GM10248 (cell line): ENCODE measurements at regions not wholly inside any gene's neighbourhood (a gene's known extent, or its start where the extent isn't known, plus 50 kb on each side); places are given as distances from the start of the nearest gene placed in this dataset.
"Not testable (repeated sequence)": the region's sequence is repeated elsewhere in the genome, so short reads cannot be mapped to it uniquely, and the experiment has no call there.

Source experiments
- CTCF ChIA-PET: fragments of 300-600 bp; sonication (Branson Sonifier 250); formaldehyde crosslinking; extraction: SDS; loops from one replicate; lab custom pipeline; 2021; ENCODE audit warnings: antibody characterized with exemption; lab: Yijun Ruan, JAX
- POLR2A ChIA-PET: fragments of 350-650 bp; sonication (Branson Sonifier 250); formaldehyde crosslinking; extraction: SDS; loops from one replicate; lab custom pipeline; 2020; ENCODE audit warnings: antibody characterized with exemption; lab: Yijun Ruan, JAX
- DNase-seq: peaks from one replicate; pipeline ENCODE4 v3.0.0; 2012; ENCODE audit errors: extremely low spot score
- TF ChIP-seq, protein P1 (sequence below): IDR thresholded peaks from 2 replicates; pipeline ENCODE4 v1.5.1; 2012; ENCODE audit warnings: mild to moderate bottlenecking, low read depth; ENCODE audit errors: extremely low read depth, missing control alignments, control extremely low read depth

DNA sequence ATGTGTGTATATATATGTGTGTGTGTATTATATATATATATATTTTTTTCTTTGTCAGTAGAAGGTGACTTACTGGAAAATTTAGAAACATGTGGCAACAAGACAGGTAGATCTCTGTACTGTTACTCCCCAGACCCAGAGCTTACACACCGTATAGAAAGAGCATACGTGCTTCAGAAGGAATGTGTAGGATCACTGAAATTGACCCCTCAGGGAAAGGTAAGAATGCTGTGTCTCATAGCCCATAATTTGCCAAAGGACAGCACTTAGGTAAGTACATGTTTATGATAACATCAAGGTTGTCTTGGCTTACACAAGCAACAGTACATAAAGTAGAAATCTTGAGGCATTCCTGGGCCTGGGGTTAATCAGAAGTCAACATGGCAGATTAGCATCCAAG, 54.2 kb upstream of the PDE3B start:
- no peak for DNase-seq
- ChIA-PET CTCF (no interaction called here), POLR2A (no interaction called here)
- TF ChIP-seq, protein P1, sequence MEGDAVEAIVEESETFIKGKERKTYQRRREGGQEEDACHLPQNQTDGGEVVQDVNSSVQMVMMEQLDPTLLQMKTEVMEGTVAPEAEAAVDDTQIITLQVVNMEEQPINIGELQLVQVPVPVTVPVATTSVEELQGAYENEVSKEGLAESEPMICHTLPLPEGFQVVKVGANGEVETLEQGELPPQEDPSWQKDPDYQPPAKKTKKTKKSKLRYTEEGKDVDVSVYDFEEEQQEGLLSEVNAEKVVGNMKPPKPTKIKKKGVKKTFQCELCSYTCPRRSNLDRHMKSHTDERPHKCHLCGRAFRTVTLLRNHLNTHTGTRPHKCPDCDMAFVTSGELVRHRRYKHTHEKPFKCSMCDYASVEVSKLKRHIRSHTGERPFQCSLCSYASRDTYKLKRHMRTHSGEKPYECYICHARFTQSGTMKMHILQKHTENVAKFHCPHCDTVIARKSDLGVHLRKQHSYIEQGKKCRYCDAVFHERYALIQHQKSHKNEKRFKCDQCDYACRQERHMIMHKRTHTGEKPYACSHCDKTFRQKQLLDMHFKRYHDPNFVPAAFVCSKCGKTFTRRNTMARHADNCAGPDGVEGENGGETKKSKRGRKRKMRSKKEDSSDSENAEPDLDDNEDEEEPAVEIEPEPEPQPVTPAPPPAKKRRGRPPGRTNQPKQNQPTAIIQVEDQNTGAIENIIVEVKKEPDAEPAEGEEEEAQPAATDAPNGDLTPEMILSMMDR: no peak

DNA sequence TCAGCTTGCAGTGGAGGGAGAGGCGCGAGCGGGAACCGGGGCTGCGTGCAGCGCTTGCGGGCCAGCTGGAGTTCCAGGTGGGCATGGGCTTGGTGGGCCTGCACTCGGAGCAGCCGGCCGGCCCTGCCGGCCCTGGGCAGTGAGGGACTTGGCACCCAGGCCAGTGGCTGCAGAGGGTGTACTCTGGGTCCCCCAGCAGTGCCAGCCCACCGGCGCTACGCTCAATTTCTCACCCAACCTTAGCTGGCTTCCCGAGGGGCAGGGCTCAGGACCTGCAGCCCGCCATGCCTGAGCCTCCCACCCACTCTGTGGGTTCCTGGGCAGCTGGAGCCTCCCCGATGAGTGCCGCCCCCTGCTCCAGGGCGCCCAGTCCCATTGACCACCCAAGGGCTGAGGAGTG, 52.6 kb upstream of the PDE3B start:
- DNase-seq, POLR2A ChIA-PET: not testable (repeated sequence)
- CTCF ChIA-PET: interaction anchor here (1.4 kb wide), 1 partner anchor 16 kb away, joined by 3 read pairs; no protein-coding TSS in a partner anchor

DNA sequence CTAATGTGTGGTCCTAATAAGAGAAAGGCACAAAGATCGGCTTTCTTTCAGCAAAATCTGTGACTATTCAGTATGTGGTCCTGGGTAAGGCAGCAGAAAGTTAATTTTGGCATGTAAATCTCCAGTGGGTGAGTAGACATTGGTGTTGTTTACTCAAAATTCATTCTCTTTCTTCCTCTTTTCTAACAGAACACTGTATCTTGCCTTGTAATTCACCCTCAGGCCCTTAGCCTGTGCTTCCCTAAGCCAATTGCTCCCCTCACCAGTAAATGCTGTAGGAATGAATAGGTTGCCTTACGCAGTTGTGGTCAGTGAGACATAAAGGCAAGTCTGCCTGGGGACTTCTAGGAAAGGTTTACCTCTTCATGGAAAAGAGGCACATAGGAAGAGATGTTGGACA, 49.9 kb upstream of the PDE3B start:
- ChIA-PET CTCF (interaction anchor here (0.9 to 1.3 kb wide), 6 partner anchors 10 to 277 kb away, joined by 3 to 5 read pairs (median 3); no protein-coding TSS in a partner anchor), POLR2A (no interaction called here)
- no peak for DNase-seq
- TF ChIP-seq, protein P1: no peak
